ENCODE measurements at regions not wholly inside any gene's neighbourhood (a gene's known extent, or its start where the extent isn't known, plus 50 kb on each side); places are given as distances from the start of the nearest gene placed in this dataset.
"Not testable (repeated sequence)": the region's sequence is repeated elsewhere in the genome, so short reads cannot be mapped to it uniquely, and the experiment has no call there.

DNA sequence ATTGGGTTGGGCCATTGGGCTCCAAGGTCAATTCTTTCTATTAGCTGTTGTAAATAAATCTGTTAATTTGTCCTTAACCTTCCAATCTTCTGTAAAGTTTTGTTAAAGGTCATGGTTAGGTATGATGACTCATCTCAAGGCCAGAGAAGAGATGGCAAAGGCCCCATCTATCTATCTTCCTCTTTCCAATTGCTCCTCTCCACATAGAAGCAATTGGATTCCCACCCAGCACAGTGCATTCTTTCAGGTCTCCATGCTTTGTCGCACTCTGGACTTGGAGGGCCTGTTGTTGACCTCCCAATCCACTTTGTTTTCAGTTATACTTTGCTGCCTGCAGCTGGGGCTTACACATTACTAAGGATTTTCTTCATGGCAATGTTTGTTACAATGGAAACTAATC, 118.5 kb downstream of the MFAP3L start:
- Mint-ChIP-seq H3K27me3 (peaks cover 11% of the 10 kb centered on the region), H3K36me3 (ENCODE audit: low read depth) (no peaks in the 10 kb centered on the region), H3K4me3 (no peak overlapping the region), H3K9me3 (no peaks in the 10 kb centered on the region), H3K4me1 (no peaks in the 10 kb centered on the region), H3K27ac (no peak overlapping the region)
- no peak for ATAC-seq (replicated peaks)

DNA sequence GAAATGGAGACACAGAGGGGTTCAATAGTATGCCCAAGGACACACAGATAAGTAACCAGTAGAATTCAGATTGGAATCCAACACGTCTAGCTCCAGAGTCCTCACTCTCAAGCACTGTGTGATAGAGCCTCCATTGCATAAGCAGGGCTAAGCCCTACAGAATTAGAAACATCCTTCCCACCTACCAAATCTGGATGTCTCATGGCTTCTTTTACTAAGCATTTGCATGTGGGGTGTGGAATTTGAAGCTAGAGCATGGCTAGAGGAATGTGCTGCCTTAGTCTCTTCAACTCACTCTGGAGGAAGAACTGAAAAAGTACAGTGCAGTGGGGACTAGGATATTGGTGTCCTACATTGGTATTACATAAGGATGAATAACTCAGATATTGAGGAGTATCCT, 119.4 kb downstream of the MFAP3L start:
- Mint-ChIP-seq H3K9me3 (no peaks in the 10 kb centered on the region), H3K27ac (no peak overlapping the region), H3K36me3 (ENCODE audit: low read depth) (no peaks in the 10 kb centered on the region), H3K27me3 (peaks cover 11% of the 10 kb centered on the region), H3K4me1 (no peaks in the 10 kb centered on the region), H3K4me3 (no peak overlapping the region)
- ATAC-seq (replicated peaks) = no peak

DNA sequence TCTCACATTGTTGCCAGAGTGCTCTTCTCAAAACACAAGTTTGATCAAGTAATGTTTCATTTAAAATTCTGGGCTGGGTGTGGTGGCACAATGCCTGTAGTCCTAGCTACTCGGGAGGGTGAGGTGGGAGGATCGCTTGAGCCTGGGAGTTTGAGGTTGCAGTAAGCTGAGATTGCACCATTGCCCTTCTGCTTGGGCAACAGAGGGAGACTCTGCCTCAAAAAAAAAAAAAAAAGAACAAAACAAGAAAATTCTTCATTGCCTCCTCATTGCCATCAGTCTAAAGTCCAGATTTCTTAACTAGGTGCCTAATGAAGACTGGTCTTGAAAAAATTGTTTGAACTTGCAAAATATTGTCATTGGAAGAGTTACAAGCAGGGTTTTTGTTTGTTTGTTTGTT, 120.1 kb downstream of the MFAP3L start:
- ATAC-seq (replicated peaks) = no peak
- H3K4me3 Mint-ChIP-seq = no peak overlapping the region
- no peaks in the 10 kb centered on the region for H3K4me1 Mint-ChIP-seq
- H3K9me3 Mint-ChIP-seq = no peaks in the 10 kb centered on the region
- peaks cover 10% of the 10 kb centered on the region for H3K27me3 Mint-ChIP-seq
- no peak overlapping the region for H3K27ac Mint-ChIP-seq
- no peaks in the 10 kb centered on the region for H3K36me3 Mint-ChIP-seq (ENCODE audit: low read depth)

DNA sequence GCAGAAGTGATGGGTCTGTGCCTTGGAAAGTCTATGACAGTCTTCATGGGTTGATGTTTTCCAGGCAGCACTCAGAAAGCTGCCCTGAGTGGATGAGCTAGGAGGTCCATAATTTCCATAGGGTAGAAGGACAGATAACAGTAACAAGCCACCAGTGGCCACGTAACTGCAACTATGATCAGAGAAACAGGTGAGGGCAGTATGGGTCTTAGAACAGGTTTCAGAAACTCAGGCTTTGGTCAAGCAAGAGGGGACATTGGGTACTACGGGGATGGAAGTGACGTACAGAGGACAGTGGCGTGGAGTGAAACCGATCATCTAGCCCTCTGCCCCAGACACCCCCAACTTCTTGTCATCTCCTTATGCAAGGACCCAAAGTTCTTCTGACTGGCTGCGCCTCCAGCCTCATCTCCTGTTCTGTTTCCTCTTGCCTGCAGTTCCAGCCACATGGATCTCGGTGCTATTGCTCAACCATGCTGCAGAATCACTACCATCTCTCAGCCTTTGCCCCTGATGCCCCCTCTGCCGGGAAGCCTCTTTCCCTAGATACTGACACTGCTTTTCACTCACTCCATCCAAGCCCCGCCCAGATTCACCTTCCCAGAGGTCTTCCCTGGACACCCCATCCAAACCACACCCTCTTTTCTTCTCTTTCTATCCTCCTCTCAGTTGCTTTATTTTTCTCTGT, 123.4 kb downstream of the MFAP3L start:
- no peaks in the 10 kb centered on the region for H3K4me1 Mint-ChIP-seq
- H3K27me3 Mint-ChIP-seq = peaks cover 12% of the 10 kb centered on the region
- no peaks in the 10 kb centered on the region for H3K36me3 Mint-ChIP-seq (ENCODE audit: low read depth)
- no peaks in the 10 kb centered on the region for H3K9me3 Mint-ChIP-seq
- H3K27ac Mint-ChIP-seq = no peak overlapping the region
- H3K4me3 Mint-ChIP-seq = no peak overlapping the region
- ATAC-seq (replicated peaks) = no peak

- H3K4me3 Mint-ChIP-seq = no peak overlapping the region
- H3K4me1 Mint-ChIP-seq = no peaks in the 10 kb centered on the region
- no peak for ATAC-seq (replicated peaks)
- peaks cover 10% of the 10 kb centered on the region for H3K27me3 Mint-ChIP-seq
- H3K36me3 Mint-ChIP-seq (ENCODE audit: low read depth) = no peaks in the 10 kb centered on the region
- no peak overlapping the region for H3K27ac Mint-ChIP-seq
- H3K9me3 Mint-ChIP-seq = no peaks in the 10 kb centered on the region
These were observed 125.9 kb downstream of the MFAP3L start for GRCh38 chr4:169900241-169900845.

- H3K9me3 Mint-ChIP-seq = no peaks in the 10 kb centered on the region
- H3K4me3 Mint-ChIP-seq = no peak overlapping the region
- H3K27me3 Mint-ChIP-seq = peaks cover 10% of the 10 kb centered on the region
- peak; percentile 14 for ATAC-seq (replicated peaks)
- H3K36me3 Mint-ChIP-seq (ENCODE audit: low read depth) = no peaks in the 10 kb centered on the region
- H3K27ac Mint-ChIP-seq = no peak overlapping the region
- no peaks in the 10 kb centered on the region for H3K4me1 Mint-ChIP-seq
These were observed 126.9 kb downstream of the MFAP3L start for GRCh38 chr4:169899295-169899694.

DNA sequence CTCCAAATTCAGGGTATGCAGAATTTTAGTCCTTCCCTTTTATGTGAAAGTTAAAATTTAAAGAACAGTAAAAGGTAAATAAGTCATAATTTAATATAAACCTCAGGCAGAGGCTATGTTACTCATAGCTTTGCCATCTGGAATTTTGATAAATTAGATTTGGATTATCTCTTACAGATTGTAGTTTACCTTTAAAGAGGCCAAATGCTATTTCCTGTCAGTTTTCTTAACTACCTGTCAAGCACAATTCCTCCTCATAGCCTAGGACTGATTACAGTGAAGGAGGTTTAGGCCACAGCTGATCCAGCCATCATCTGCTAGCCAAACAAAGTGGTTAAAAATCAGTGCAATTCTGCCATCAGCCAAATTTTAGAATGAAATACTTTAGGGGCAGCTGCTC, 128.1 kb downstream of the MFAP3L start:
- no peak overlapping the region for H3K27ac Mint-ChIP-seq
- no peak for ATAC-seq (replicated peaks)
- peaks cover 7% of the 10 kb centered on the region for H3K27me3 Mint-ChIP-seq
- no peak overlapping the region for H3K4me3 Mint-ChIP-seq
- H3K9me3 Mint-ChIP-seq = no peaks in the 10 kb centered on the region
- H3K36me3 Mint-ChIP-seq (ENCODE audit: low read depth) = no peaks in the 10 kb centered on the region
- no peaks in the 10 kb centered on the region for H3K4me1 Mint-ChIP-seq

DNA sequence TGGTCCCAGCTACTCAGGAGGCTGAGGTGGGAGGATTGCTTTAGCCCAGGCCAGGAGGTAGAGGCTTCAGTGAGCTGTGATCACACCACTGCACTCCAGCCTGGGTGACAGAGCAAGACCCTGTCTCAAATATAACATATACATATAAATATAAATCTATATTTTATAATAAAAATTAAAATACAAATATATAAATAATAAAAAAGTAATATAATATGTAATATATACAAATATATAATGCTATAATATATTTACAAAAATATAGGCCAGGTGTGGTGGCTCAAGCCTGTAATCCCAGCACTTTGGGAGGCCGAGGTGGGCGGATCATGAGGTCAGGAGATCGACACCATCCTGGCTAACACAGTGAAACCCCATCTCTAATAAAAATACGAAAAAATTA, 131.4 kb downstream of the MFAP3L start:
- H3K27ac Mint-ChIP-seq; H3K4me3 Mint-ChIP-seq; H3K27me3 Mint-ChIP-seq; ATAC-seq (replicated peaks); H3K4me1 Mint-ChIP-seq; H3K9me3 Mint-ChIP-seq; H3K36me3 Mint-ChIP-seq (ENCODE audit: low read depth): not testable (repeated sequence)

- no peaks in the 10 kb centered on the region for H3K9me3 Mint-ChIP-seq
- H3K4me1 Mint-ChIP-seq = no peaks in the 10 kb centered on the region
- no peak overlapping the region for H3K4me3 Mint-ChIP-seq
- H3K27me3 Mint-ChIP-seq = no peaks in the 10 kb centered on the region
- no peaks in the 10 kb centered on the region for H3K36me3 Mint-ChIP-seq (ENCODE audit: low read depth)
- H3K27ac Mint-ChIP-seq = no peak overlapping the region
- ATAC-seq (replicated peaks) = no peak
These were observed 128.1 kb upstream of the HPF1 start for GRCh38 chr4:169885893-169886292.

- H3K4me3 Mint-ChIP-seq = no peak overlapping the region
- no peak for ATAC-seq (replicated peaks)
- no peaks in the 10 kb centered on the region for H3K36me3 Mint-ChIP-seq (ENCODE audit: low read depth)
- H3K27me3 Mint-ChIP-seq = peaks cover 7% of the 10 kb centered on the region
- H3K27ac Mint-ChIP-seq = no peak overlapping the region
- no peaks in the 10 kb centered on the region for H3K9me3 Mint-ChIP-seq
- H3K4me1 Mint-ChIP-seq = no peaks in the 10 kb centered on the region
These were observed 124.0 kb upstream of the HPF1 start for GRCh38 chr4:169881769-169882168.

DNA sequence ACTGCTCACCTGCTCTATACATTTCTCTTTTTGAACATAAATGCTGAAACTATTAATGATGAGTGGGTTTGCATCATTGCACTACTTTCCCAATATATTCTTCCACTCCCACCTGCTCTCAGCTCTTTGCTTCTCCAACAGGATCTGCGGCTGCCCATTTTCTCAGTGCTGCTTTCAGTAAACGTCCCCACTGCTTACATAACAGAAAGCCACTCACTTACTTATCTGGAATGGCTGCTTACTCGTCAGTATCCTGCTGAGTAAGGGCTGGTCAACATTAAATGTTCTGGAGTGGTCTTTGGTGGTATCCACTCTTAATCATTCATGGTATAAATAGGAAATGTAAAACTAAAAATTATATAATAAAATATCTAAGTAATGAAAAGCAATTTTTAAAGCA, 112.8 kb upstream of the HPF1 start:
- ATAC-seq (replicated peaks) = no peak
- H3K9me3 Mint-ChIP-seq = no peaks in the 10 kb centered on the region
- no peaks in the 10 kb centered on the region for H3K36me3 Mint-ChIP-seq (ENCODE audit: low read depth)
- no peak overlapping the region for H3K4me3 Mint-ChIP-seq
- no peak overlapping the region for H3K27ac Mint-ChIP-seq
- no peaks in the 10 kb centered on the region for H3K4me1 Mint-ChIP-seq
- H3K27me3 Mint-ChIP-seq = peaks cover 14% of the 10 kb centered on the region

DNA sequence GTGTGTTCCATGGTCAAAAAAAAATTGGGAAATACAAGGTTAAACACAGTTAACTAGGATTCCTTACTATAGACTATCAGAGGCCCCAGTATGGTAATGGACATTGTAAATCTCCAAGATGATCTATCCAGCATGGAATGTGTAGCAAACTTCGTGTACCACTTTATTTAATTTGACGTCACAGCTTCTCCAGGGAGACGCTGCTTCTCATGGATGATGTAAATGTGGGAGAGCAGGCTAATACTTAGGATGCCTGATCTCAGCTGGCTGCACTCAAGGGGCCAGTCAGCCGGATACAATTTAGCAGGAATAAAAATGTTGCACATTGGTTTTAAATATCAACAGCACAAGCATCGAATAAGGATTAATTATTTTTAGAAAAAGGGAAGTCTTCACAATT, 111.7 kb upstream of the HPF1 start:
- H3K36me3 Mint-ChIP-seq (ENCODE audit: low read depth) = no peaks in the 10 kb centered on the region
- no peak for ATAC-seq (replicated peaks)
- no peaks in the 10 kb centered on the region for H3K4me1 Mint-ChIP-seq
- H3K4me3 Mint-ChIP-seq = no peak overlapping the region
- peaks cover 8% of the 10 kb centered on the region for H3K27me3 Mint-ChIP-seq
- no peak overlapping the region for H3K27ac Mint-ChIP-seq
- H3K9me3 Mint-ChIP-seq = no peaks in the 10 kb centered on the region

GRCh38 chr4:169861593-169861992, 103.8 kb upstream of the HPF1 start:
- H3K27ac Mint-ChIP-seq = no peak overlapping the region
- H3K4me1 Mint-ChIP-seq = no peaks in the 10 kb centered on the region
- H3K4me3 Mint-ChIP-seq = no peak overlapping the region
- H3K9me3 Mint-ChIP-seq = no peaks in the 10 kb centered on the region
- no peak for ATAC-seq (replicated peaks)
- H3K27me3 Mint-ChIP-seq = peaks cover 7% of the 10 kb centered on the region
- no peaks in the 10 kb centered on the region for H3K36me3 Mint-ChIP-seq (ENCODE audit: low read depth)

GRCh38 chr4:169859366-169860216, 101.8 kb upstream of the HPF1 start:
- no peaks in the 10 kb centered on the region for H3K36me3 Mint-ChIP-seq (ENCODE audit: low read depth)
- ATAC-seq (replicated peaks) = no peak
- no peak overlapping the region for H3K27ac Mint-ChIP-seq
- H3K4me3 Mint-ChIP-seq = no peak overlapping the region
- H3K4me1 Mint-ChIP-seq = no peaks in the 10 kb centered on the region
- no peaks in the 10 kb centered on the region for H3K9me3 Mint-ChIP-seq
- H3K27me3 Mint-ChIP-seq = peaks cover 7% of the 10 kb centered on the region

DNA sequence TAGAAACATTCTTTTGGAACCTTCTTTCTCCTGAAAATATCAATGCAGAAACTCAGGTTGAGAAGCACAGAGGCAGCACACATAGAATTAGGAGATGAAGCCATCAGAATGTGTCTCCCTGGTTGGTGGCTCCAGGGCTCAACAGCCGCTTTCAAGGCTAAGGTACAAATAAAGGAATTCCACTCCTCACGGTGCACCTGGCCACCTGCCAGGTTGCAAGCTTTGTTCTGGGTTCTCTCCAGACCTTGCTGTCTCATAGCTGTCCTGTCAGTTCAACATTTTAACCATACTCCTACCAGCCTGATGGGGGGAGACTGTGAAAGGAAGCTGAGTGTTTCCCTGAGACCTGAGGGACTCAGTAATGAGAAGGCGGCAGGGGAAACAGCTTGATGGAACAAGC, 96.3 kb upstream of the HPF1 start:
- H3K27ac Mint-ChIP-seq = no peak overlapping the region
- no peaks in the 10 kb centered on the region for H3K9me3 Mint-ChIP-seq
- no peak for ATAC-seq (replicated peaks)
- no peaks in the 10 kb centered on the region for H3K4me1 Mint-ChIP-seq
- no peak overlapping the region for H3K4me3 Mint-ChIP-seq
- peaks cover 19% of the 10 kb centered on the region for H3K27me3 Mint-ChIP-seq
- no peaks in the 10 kb centered on the region for H3K36me3 Mint-ChIP-seq (ENCODE audit: low read depth)
